H9 (cell line): ENCODE measurements at regions not wholly inside any gene's neighbourhood (a gene's known extent, or its start where the extent isn't known, plus 50 kb on each side); places are given as distances from the start of the nearest gene placed in this dataset.

Source experiments
- DNase-seq: peaks from one replicate; pipeline ENCODE4 v3.0.0-alpha.2; 2017
- H2AFZ ChIP-seq: one replicate; pipeline ENCODE4 v1.6.1; 2013; ENCODE audit warnings: mild to moderate bottlenecking, low read length, control low read depth, moderate library complexity
- H2AK5ac ChIP-seq: 2 replicates; pipeline ENCODE4 v1.6.1; 2013; ENCODE audit warnings: low read length, control low read depth, mixed read lengths; ENCODE audit not compliant: insufficient read length
- H2BK120ac ChIP-seq: one replicate; pipeline ENCODE4 v1.6.1; 2013; ENCODE audit warnings: low read depth, mild to moderate bottlenecking, low read length, control low read depth, inconsistent platforms; ENCODE audit not compliant: poor library complexity, severe bottlenecking
- H2BK12ac ChIP-seq: 2 replicates; pipeline ENCODE4 v1.6.1; 2013; ENCODE audit warnings: low read length, control low read depth, mixed read lengths, low read depth; ENCODE audit not compliant: insufficient read length
- H2BK15ac ChIP-seq: 2 replicates; pipeline ENCODE4 v1.6.1; 2013; ENCODE audit warnings: low read depth, low read length, control low read depth
- H2BK20ac ChIP-seq: one replicate; pipeline ENCODE4 v1.6.1; 2013; ENCODE audit warnings: low read depth, mild to moderate bottlenecking, low read length, control low read depth, inconsistent platforms; ENCODE audit not compliant: poor library complexity, severe bottlenecking
- H2BK5ac ChIP-seq: 2 replicates; pipeline ENCODE4 v1.6.1; 2013; ENCODE audit warnings: low read length, control low read depth, mixed read lengths; ENCODE audit not compliant: insufficient read length
- H3K14ac ChIP-seq: 2 replicates; pipeline ENCODE4 v1.6.1; 2013; ENCODE audit warnings: low read length, control low read depth; ENCODE audit not compliant: insufficient read depth
- H3K18ac ChIP-seq: 2 replicates; pipeline ENCODE4 v1.6.1; 2013; ENCODE audit warnings: low read depth, mild to moderate bottlenecking, mixed read lengths, low read length, control low read depth; ENCODE audit not compliant: insufficient read length
- H3K23ac ChIP-seq: 2 replicates; pipeline ENCODE4 v1.6.1; 2013; ENCODE audit warnings: low read length, control low read depth, mixed read lengths, low read depth; ENCODE audit not compliant: insufficient read length
- H3K23me2 ChIP-seq: 2 replicates; pipeline ENCODE4 v1.6.1; 2013; ENCODE audit warnings: low read depth, mild to moderate bottlenecking, mixed read lengths, low read length, control low read depth; ENCODE audit not compliant: insufficient read length, poor library complexity, severe bottlenecking
- H3K27ac ChIP-seq: 2 replicates; pipeline ENCODE4 v1.5.1; 2013; ENCODE audit warnings: low read length, control low read depth, mixed read lengths, low read depth; ENCODE audit not compliant: insufficient read length
- H3K27me3 ChIP-seq: 2 replicates; pipeline ENCODE4 v1.6.1; 2013; ENCODE audit warnings: low read length, control low read depth, inconsistent platforms; ENCODE audit not compliant: insufficient read depth
- H3K4ac ChIP-seq: 2 replicates; pipeline ENCODE4 v1.6.1; 2013; ENCODE audit warnings: low read depth, mild to moderate bottlenecking, control low read depth, inconsistent platforms, low read length, moderate library complexity
- H3K4me1 ChIP-seq: 2 replicates; pipeline ENCODE4 v1.6.1; 2013; ENCODE audit warnings: low read length, control low read depth, inconsistent platforms; ENCODE audit not compliant: insufficient read depth
- H3K4me2 ChIP-seq: 2 replicates; pipeline ENCODE4 v1.6.1; 2013; ENCODE audit warnings: low read length, control low read depth, mixed read lengths; ENCODE audit not compliant: insufficient read length, insufficient read depth
- H3K56ac ChIP-seq: 2 replicates; pipeline ENCODE4 v1.6.1; 2013; ENCODE audit warnings: low read depth, mild to moderate bottlenecking, mixed read lengths, low read length, control low read depth; ENCODE audit not compliant: insufficient read length
- H3K79me1 ChIP-seq: 2 replicates; pipeline ENCODE4 v1.6.1; 2013; ENCODE audit warnings: low read depth, mild to moderate bottlenecking, moderate library complexity, low read length, control low read depth, inconsistent platforms; ENCODE audit not compliant: insufficient read depth, poor library complexity, severe bottlenecking
- H3K79me2 ChIP-seq: 2 replicates; pipeline ENCODE4 v1.6.1; 2013; ENCODE audit warnings: low read length, control low read depth, inconsistent platforms; ENCODE audit not compliant: insufficient read depth
- H3K9ac ChIP-seq: 2 replicates; pipeline ENCODE4 v1.6.1; 2013; ENCODE audit warnings: low read length, control low read depth, mixed read lengths; ENCODE audit not compliant: insufficient read length; ENCODE audit errors: extremely low read depth
- H3K9me3 ChIP-seq: one replicate; pipeline ENCODE4 v1.6.1; 2013; ENCODE audit warnings: low read depth, low read length, inconsistent platforms; ENCODE audit not compliant: control insufficient read depth
- H3T11ph ChIP-seq: one replicate; pipeline ENCODE4 v1.6.1; 2013; ENCODE audit warnings: mild to moderate bottlenecking, low read length, control low read depth, inconsistent platforms
- H4K20me1 ChIP-seq: one replicate; pipeline ENCODE4 v1.6.1; 2013; ENCODE audit not compliant: control insufficient read depth, insufficient read length, insufficient read depth
- H4K5ac ChIP-seq: 2 replicates; pipeline ENCODE4 v1.6.1; 2013; ENCODE audit warnings: low read depth, mild to moderate bottlenecking, mixed read lengths, low read length, control low read depth; ENCODE audit not compliant: insufficient read length
- H4K8ac ChIP-seq: replicated peaks from 2 replicates; pipeline ENCODE4 v1.6.1; 2013; ENCODE audit warnings: low read length, control low read depth, mixed read lengths, low read depth; ENCODE audit not compliant: insufficient read length
- H4K91ac ChIP-seq: 2 replicates; pipeline ENCODE4 v1.6.1; 2013; ENCODE audit warnings: low read depth, mild to moderate bottlenecking, moderate library complexity, mixed read lengths, low read length, control low read depth; ENCODE audit not compliant: insufficient read length
- H3K27ac Mint-ChIP-seq, 3 experiments: 2 replicates in 2 of 3; 3 replicates in 1 of 3; pipeline ENCODE4 v1.8.0; 2020 to 2021; ENCODE audit warnings: mixed read lengths in 3 of 3, mild to moderate bottlenecking in 1 of 3, moderate library complexity in 1 of 3
- H3K27me3 Mint-ChIP-seq: 2 replicates; pipeline ENCODE4 v1.8.0; 2021; ENCODE audit warnings: low read depth, mild to moderate bottlenecking, moderate library complexity, mixed read lengths
- H3K36me3 Mint-ChIP-seq, 3 experiments: 2 replicates in 2 of 3; 3 replicates in 1 of 3; pipeline ENCODE4 v1.8.0; 2020 to 2021; ENCODE audit warnings: low read depth in 3 of 3, mixed read lengths in 3 of 3; ENCODE audit not compliant: insufficient read depth in 1 of 3
- H3K4me1 Mint-ChIP-seq, 2 experiments: 2 replicates each; pipeline ENCODE4 v1.8.0; 2020; ENCODE audit warnings: mixed read lengths in 2 of 2
- H3K4me3 Mint-ChIP-seq, 2 experiments: 2 replicates in 1 of 2; 3 replicates in 1 of 2; pipeline ENCODE4 v1.8.0; 2020 to 2021; ENCODE audit warnings: mild to moderate bottlenecking in 2 of 2, mixed read lengths in 2 of 2, moderate library complexity in 1 of 2
- H3K9me3 Mint-ChIP-seq, 2 experiments: 2 replicates in 1 of 2; 3 replicates in 1 of 2; pipeline ENCODE4 v1.8.0; 2020; ENCODE audit warnings: mild to moderate bottlenecking in 2 of 2, mixed read lengths in 2 of 2, moderate library complexity in 1 of 2
- CTCF ChIP-seq: fragments of 200-600 bp; sonication (generic); conservative IDR thresholded peaks from 3 replicates; pipeline ENCODE4 v1.8.0; 2021; ENCODE audit warnings: antibody characterized with exemption, mild to moderate bottlenecking

DNA sequence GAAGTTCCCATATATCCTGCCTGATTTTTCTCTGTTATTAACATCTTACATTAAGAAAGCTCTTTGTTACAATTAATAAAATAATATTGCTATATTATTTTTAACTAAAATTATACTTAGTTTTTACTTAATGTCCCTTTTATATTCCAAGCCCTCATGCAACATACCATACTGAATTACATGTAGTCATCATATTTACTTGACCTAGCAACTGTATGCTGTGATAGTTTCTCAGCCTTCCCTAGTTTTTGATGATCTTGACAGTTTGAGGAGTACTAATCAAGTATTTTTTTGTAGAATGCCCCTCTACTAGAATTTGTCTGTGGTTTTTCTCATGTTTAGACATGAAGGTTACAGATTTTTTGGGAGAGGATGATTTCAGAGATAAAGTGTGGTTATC lies 1503.8 kb upstream of the PABPC4L start:
- Histone ChIP-seq H3K23me2 (no peaks in the 10 kb centered on the region), H3K56ac (no peak overlapping the region), H4K91ac (no peak overlapping the region), H3K4me1 (no peaks in the 10 kb centered on the region), H2BK120ac (no peak overlapping the region), H2AK5ac (no peak overlapping the region), H3K4me2 (no peak overlapping the region), H3K4ac (no peak overlapping the region), H3K9ac (no peak overlapping the region), H3K23ac (no peak overlapping the region), H2BK12ac (no peak overlapping the region), H3K9me3 (no peaks in the 10 kb centered on the region), H4K5ac (no peak overlapping the region), H3T11ph (no peak overlapping the region), H3K79me1 (no peaks in the 10 kb centered on the region), H2AFZ (no peak overlapping the region), H2BK5ac (no peak overlapping the region), H3K18ac (no peak overlapping the region), H3K79me2 (no peaks in the 10 kb centered on the region), H2BK15ac (no peak overlapping the region), H4K8ac (no peak overlapping the region), H3K27me3 (no peaks in the 10 kb centered on the region), H2BK20ac (no peak overlapping the region), H3K27ac (no peak overlapping the region), H4K20me1 (no peaks in the 10 kb centered on the region), H3K14ac (no peak overlapping the region)
- H3K36me3 Mint-ChIP-seq: 0 out of 7 replicates have a peak, but pooled peaks cover 0 to 3% (median 0%) of the 10 kb centered on the region in 3 experiments
- H3K4me1 Mint-ChIP-seq: no peaks in the 10 kb centered on the region
- TF ChIP-seq CTCF: no peak
- DNase-seq: no peak
- no peaks in the 10 kb centered on the region; a peak in 1 of 5 replicates for H3K9me3 Mint-ChIP-seq
- no peaks in the 10 kb centered on the region for H3K27me3 Mint-ChIP-seq
- no peak overlapping the region for H3K4me3 Mint-ChIP-seq
- H3K27ac Mint-ChIP-seq: no peak overlapping the region
